ENCODE measurements at regions not wholly inside any gene's neighbourhood (a gene's known extent, or its start where the extent isn't known, plus 50 kb on each side); places are given as distances from the start of the nearest gene placed in this dataset.

GRCh38 chr7:45479781-45480180 lies 94.4 kb upstream of the ADCY1 start:
- no peaks in the 10 kb centered on the region for H3K9me3 ChIP-seq (ENCODE audit: low read depth)
- no peaks in the 10 kb centered on the region for H3K36me3 ChIP-seq
- no peaks in the 10 kb centered on the region for H3K27me3 ChIP-seq
- H3K27ac ChIP-seq, result no peak overlapping the region
- TF ChIP-seq CTCF (IDR thresholded peaks at IDR 0.05; ENCODE audit: low read depth, low read length), result no peak
- H3K4me3 ChIP-seq, result no peak overlapping the region
- DNase-seq (ENCODE audit: low read depth in 1 of 2, low spot score in 1 of 2), result no peak
- peaks cover 4% of the 10 kb centered on the region for H3K4me1 ChIP-seq (ENCODE audit: low read depth)

- TF ChIP-seq CTCF (IDR thresholded peaks at IDR 0.05; ENCODE audit: low read depth, low read length), result no peak
- no peak overlapping the region for H3K4me3 ChIP-seq
- DNase-seq (ENCODE audit: low read depth in 1 of 2, low spot score in 1 of 2), result peak in 1 of 2 donors; percentile 2
- no peaks in the 10 kb centered on the region for H3K36me3 ChIP-seq
- peaks cover 6% of the 10 kb centered on the region for H3K4me1 ChIP-seq (ENCODE audit: low read depth)
- no peaks in the 10 kb centered on the region for H3K27me3 ChIP-seq
- H3K27ac ChIP-seq, result no peak overlapping the region
- no peaks in the 10 kb centered on the region for H3K9me3 ChIP-seq (ENCODE audit: low read depth)
Observed at GRCh38 chr7:45482451-45482850, 91.7 kb upstream of the ADCY1 start.

GRCh38 chr7:45484094-45484493 lies 90.1 kb upstream of the ADCY1 start:
- TF ChIP-seq CTCF (IDR thresholded peaks at IDR 0.05; ENCODE audit: low read depth, low read length), result no peak
- DNase-seq (ENCODE audit: low read depth in 1 of 2, low spot score in 1 of 2), result peak in 1 of 2 donors; percentile 43
- no peak overlapping the region for H3K4me3 ChIP-seq
- H3K36me3 ChIP-seq, result no peaks in the 10 kb centered on the region
- H3K9me3 ChIP-seq (ENCODE audit: low read depth), result no peaks in the 10 kb centered on the region
- no peaks in the 10 kb centered on the region for H3K27me3 ChIP-seq
- H3K27ac ChIP-seq, result no peak overlapping the region
- H3K4me1 ChIP-seq (ENCODE audit: low read depth), result peaks cover 6% of the 10 kb centered on the region

- DNase-seq (ENCODE audit: low read depth in 1 of 2, low spot score in 1 of 2), result no peak
- no peak overlapping the region for H3K4me3 ChIP-seq
- no peak overlapping the region for H3K27ac ChIP-seq
- H3K4me1 ChIP-seq (ENCODE audit: low read depth), result peaks cover 6% of the 10 kb centered on the region
- H3K9me3 ChIP-seq (ENCODE audit: low read depth), result no peaks in the 10 kb centered on the region
- H3K36me3 ChIP-seq, result no peaks in the 10 kb centered on the region
- no peaks in the 10 kb centered on the region for H3K27me3 ChIP-seq
- TF ChIP-seq CTCF (IDR thresholded peaks at IDR 0.05; ENCODE audit: low read depth, low read length), result no peak
Observed at GRCh38 chr7:45486575-45486974, 87.6 kb upstream of the ADCY1 start.

- DNase-seq (ENCODE audit: low read depth in 1 of 2, low spot score in 1 of 2), result no peak
- H3K27me3 ChIP-seq, result no peaks in the 10 kb centered on the region
- H3K4me3 ChIP-seq, result no peak overlapping the region
- H3K27ac ChIP-seq, result no peak overlapping the region
- H3K9me3 ChIP-seq (ENCODE audit: low read depth), result no peaks in the 10 kb centered on the region
- H3K36me3 ChIP-seq, result no peaks in the 10 kb centered on the region
- H3K4me1 ChIP-seq (ENCODE audit: low read depth), result no peaks in the 10 kb centered on the region
- no peak for TF ChIP-seq CTCF (IDR thresholded peaks at IDR 0.05; ENCODE audit: low read depth, low read length)
Observed at GRCh38 chr7:45494885-45495284, 79.3 kb upstream of the ADCY1 start.

- Histone ChIP-seq H3K4me3 (no peak overlapping the region), H3K27ac (no peak overlapping the region), H3K36me3 (no peaks in the 10 kb centered on the region), H3K27me3 (no peaks in the 10 kb centered on the region), H3K4me1 (ENCODE audit: low read depth) (no peaks in the 10 kb centered on the region), H3K9me3 (ENCODE audit: low read depth) (no peaks in the 10 kb centered on the region)
- TF ChIP-seq CTCF (IDR thresholded peaks at IDR 0.05; ENCODE audit: low read depth, low read length), result no peak
- DNase-seq (ENCODE audit: low read depth in 1 of 2, low spot score in 1 of 2), result no peak
Observed at GRCh38 chr7:45495618-45496017, 78.5 kb upstream of the ADCY1 start.
